ENCODE measurements at regions not wholly inside any gene's neighbourhood (a gene's known extent, or its start where the extent isn't known, plus 50 kb on each side); places are given as distances from the start of the nearest gene placed in this dataset.
A peak's percentile ranks its signal among the peaks of the same experiment; 100 is the strongest.
"Not testable (repeated sequence)": the region's sequence is repeated elsewhere in the genome, so short reads cannot be mapped to it uniquely, and the experiment has no call there.

GRCh38 chr16:86886651-86887050, 308.3 kb downstream of the FOXL1 start:
- Histone ChIP-seq H4K20me1 (ENCODE audit: control insufficient read depth, extremely low read depth, insufficient read depth, low read length) (no peaks in the 10 kb centered on the region), H2AFZ (ENCODE audit: low read length) (no peak overlapping the region), H3K9me3 (ENCODE audit: control insufficient read depth, insufficient read depth, low read depth, low read length) (no peaks in the 10 kb centered on the region), H3K4me3 (replicated peaks in 1 of 4; ENCODE audit: control extremely low read depth in 1 of 4, insufficient read depth in 1 of 4, low read depth in 3 of 4, low read length in 4 of 4) (no peak overlapping the region), H3K79me2 (ENCODE audit: control insufficient read depth, insufficient read depth, low read length) (no peaks in the 10 kb centered on the region), H3K4me2 (ENCODE audit: extremely low read depth, insufficient read depth, low read length) (no peak overlapping the region), H3K36me3 (ENCODE audit: control insufficient read depth, insufficient read depth, low read length) (no peaks in the 10 kb centered on the region), H3K27ac (ENCODE audit: insufficient read depth, low read length) (no peak overlapping the region), H3K27me3 (ENCODE audit: control insufficient read depth, insufficient read depth, low read length) (no peaks in the 10 kb centered on the region), H3K4me1 (ENCODE audit: control insufficient read depth, extremely low read depth, insufficient read depth, low read length) (peaks cover 3% of the 10 kb centered on the region), H3K9ac (ENCODE audit: insufficient read depth, low read length) (no peak overlapping the region)
- no peak for TF ChIP-seq EZH2 (IDR thresholded peaks at IDR 0.05; ENCODE audit: low read length, missing control alignments)
- TF ChIP-seq CTCF (conservative IDR thresholded peaks at IDR 0.05 in 1 of 2, IDR thresholded peaks at IDR 0.05 in 1 of 2; ENCODE audit: low read depth in 1 of 2, low read length in 2 of 2): no peak
- peak in 1 of 2 donors; percentile 22 for DNase-seq (ENCODE audit: low read depth in 2 of 2)

GRCh38 chr16:86887416-86887815, 309.1 kb downstream of the FOXL1 start:
- Histone ChIP-seq H3K9me3 (ENCODE audit: control insufficient read depth, insufficient read depth, low read depth, low read length) (no peaks in the 10 kb centered on the region), H3K27me3 (ENCODE audit: control insufficient read depth, insufficient read depth, low read length) (no peaks in the 10 kb centered on the region), H2AFZ (ENCODE audit: low read length) (no peak overlapping the region), H3K79me2 (ENCODE audit: control insufficient read depth, insufficient read depth, low read length) (no peaks in the 10 kb centered on the region), H3K36me3 (ENCODE audit: control insufficient read depth, insufficient read depth, low read length) (no peaks in the 10 kb centered on the region), H4K20me1 (ENCODE audit: control insufficient read depth, extremely low read depth, insufficient read depth, low read length) (no peaks in the 10 kb centered on the region), H3K27ac (ENCODE audit: insufficient read depth, low read length) (no peak overlapping the region), H3K9ac (ENCODE audit: insufficient read depth, low read length) (no peak overlapping the region), H3K4me1 (ENCODE audit: control insufficient read depth, extremely low read depth, insufficient read depth, low read length) (peaks cover 3% of the 10 kb centered on the region), H3K4me2 (ENCODE audit: extremely low read depth, insufficient read depth, low read length) (no peak overlapping the region), H3K4me3 (replicated peaks in 1 of 4; ENCODE audit: control extremely low read depth in 1 of 4, insufficient read depth in 1 of 4, low read depth in 3 of 4, low read length in 4 of 4) (no peak overlapping the region)
- TF ChIP-seq EZH2 (IDR thresholded peaks at IDR 0.05; ENCODE audit: low read length, missing control alignments) (no peak), CTCF (conservative IDR thresholded peaks at IDR 0.05 in 1 of 2, IDR thresholded peaks at IDR 0.05 in 1 of 2; ENCODE audit: low read depth in 1 of 2, low read length in 2 of 2) (no peak)
- DNase-seq (ENCODE audit: low read depth in 2 of 2): no peak

DNA sequence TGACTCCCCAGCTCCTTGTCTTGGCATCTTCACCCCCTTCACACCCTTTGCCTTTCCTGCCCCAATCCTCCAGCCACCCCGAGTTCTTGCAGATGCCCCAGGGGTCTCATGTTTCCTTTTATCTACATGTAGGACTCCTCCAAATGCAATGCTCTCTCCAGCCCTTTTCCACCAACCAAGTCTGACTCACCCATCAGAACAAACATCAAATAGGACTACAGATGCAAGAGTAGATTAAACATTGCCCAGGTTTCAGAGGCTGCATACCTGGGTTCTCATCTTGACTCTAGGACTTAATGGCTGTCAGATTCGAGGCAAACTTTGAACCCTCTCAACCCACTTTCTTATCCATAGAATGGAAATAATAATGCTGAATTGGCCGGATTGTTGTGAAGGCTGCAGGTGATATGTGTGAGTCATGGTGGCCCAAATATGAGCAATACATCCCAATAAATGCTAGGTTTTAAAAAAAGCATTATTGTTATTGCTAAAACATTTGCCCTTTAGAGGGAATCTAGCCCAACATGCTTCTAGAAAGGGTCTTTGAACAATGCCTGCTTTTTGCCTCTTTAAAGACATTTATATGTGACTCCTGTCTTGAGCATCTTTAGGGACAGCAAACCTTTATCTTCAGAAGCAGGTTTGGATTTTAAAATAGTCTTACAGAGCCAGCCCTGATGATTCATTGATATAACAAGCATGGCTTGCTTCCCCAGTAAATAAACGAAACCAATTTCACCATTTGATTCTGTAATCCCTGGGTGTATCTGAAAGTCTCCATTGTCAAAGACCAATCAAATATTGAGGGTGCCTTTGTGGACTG, 310.1 kb downstream of the FOXL1 start:
- TF ChIP-seq EZH2 (IDR thresholded peaks at IDR 0.05; ENCODE audit: low read length, missing control alignments) (no peak), CTCF (conservative IDR thresholded peaks at IDR 0.05 in 1 of 2, IDR thresholded peaks at IDR 0.05 in 1 of 2; ENCODE audit: low read depth in 1 of 2, low read length in 2 of 2) (no peak)
- Histone ChIP-seq H3K4me2 (ENCODE audit: extremely low read depth, insufficient read depth, low read length) (no peak overlapping the region), H3K9ac (ENCODE audit: insufficient read depth, low read length) (no peak overlapping the region), H3K27ac (ENCODE audit: insufficient read depth, low read length) (no peak overlapping the region), H4K20me1 (ENCODE audit: control insufficient read depth, extremely low read depth, insufficient read depth, low read length) (no peaks in the 10 kb centered on the region), H3K4me3 (replicated peaks in 1 of 4; ENCODE audit: control extremely low read depth in 1 of 4, insufficient read depth in 1 of 4, low read depth in 3 of 4, low read length in 4 of 4) (no peak overlapping the region), H3K27me3 (ENCODE audit: control insufficient read depth, insufficient read depth, low read length) (no peaks in the 10 kb centered on the region), H3K79me2 (ENCODE audit: control insufficient read depth, insufficient read depth, low read length) (no peaks in the 10 kb centered on the region), H2AFZ (ENCODE audit: low read length) (no peak overlapping the region), H3K36me3 (ENCODE audit: control insufficient read depth, insufficient read depth, low read length) (no peaks in the 10 kb centered on the region), H3K4me1 (ENCODE audit: control insufficient read depth, extremely low read depth, insufficient read depth, low read length) (no peaks in the 10 kb centered on the region), H3K9me3 (ENCODE audit: control insufficient read depth, insufficient read depth, low read depth, low read length) (no peaks in the 10 kb centered on the region)
- DNase-seq (ENCODE audit: low read depth in 2 of 2): no peak

DNA sequence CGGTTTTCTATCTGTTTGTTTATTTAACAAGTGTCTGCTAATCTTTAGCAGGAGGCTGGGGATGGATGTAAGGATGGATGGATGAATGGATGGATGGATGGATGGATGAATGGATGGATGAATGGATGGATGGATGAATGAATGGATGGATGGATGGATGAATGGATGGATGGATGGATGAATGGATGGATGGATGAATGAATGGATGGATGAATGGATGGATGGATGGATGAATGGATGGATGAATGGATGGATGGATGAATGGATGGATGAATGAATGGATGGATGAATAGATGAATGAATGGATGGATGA, 310.7 kb downstream of the FOXL1 start:
- not testable (repeated sequence) for H3K36me3 ChIP-seq (ENCODE audit: control insufficient read depth, insufficient read depth, low read length); H3K9ac ChIP-seq (ENCODE audit: insufficient read depth, low read length); DNase-seq (ENCODE audit: low read depth in 2 of 2); H3K4me3 ChIP-seq (replicated peaks in 1 of 4; ENCODE audit: control extremely low read depth in 1 of 4, insufficient read depth in 1 of 4, low read depth in 3 of 4, low read length in 4 of 4); H3K27me3 ChIP-seq (ENCODE audit: control insufficient read depth, insufficient read depth, low read length); H3K9me3 ChIP-seq (ENCODE audit: control insufficient read depth, insufficient read depth, low read depth, low read length); H3K79me2 ChIP-seq (ENCODE audit: control insufficient read depth, insufficient read depth, low read length); H4K20me1 ChIP-seq (ENCODE audit: control insufficient read depth, extremely low read depth, insufficient read depth, low read length); H3K27ac ChIP-seq (ENCODE audit: insufficient read depth, low read length); H3K4me2 ChIP-seq (ENCODE audit: extremely low read depth, insufficient read depth, low read length); H3K4me1 ChIP-seq (ENCODE audit: control insufficient read depth, extremely low read depth, insufficient read depth, low read length); H2AFZ ChIP-seq (ENCODE audit: low read length)
